Trophoblast cell (in vitro differentiated cells and primary cell): ENCODE measurements at regions not wholly inside any gene's neighbourhood (a gene's known extent, or its start where the extent isn't known, plus 50 kb on each side); places are given as distances from the start of the nearest gene placed in this dataset.
A peak's percentile ranks its signal among the peaks of the same experiment; 100 is the strongest.

Source experiments
- DNase-seq, 2 donors: peaks; one replicate each; pipeline ENCODE4 v3.0.0-alpha.2; 2016
- H2AFZ ChIP-seq: 2 replicates; pipeline ENCODE4 v1.6.1; 2013; ENCODE audit warnings: low read length, moderate library complexity, mild to moderate bottlenecking; ENCODE audit not compliant: insufficient read depth, poor library complexity
- H2AK5ac ChIP-seq: 2 replicates; pipeline ENCODE4 v1.6.1; 2013; ENCODE audit warnings: mild to moderate bottlenecking, low read length
- H2BK120ac ChIP-seq: 2 replicates; pipeline ENCODE4 v1.6.1; 2013; ENCODE audit warnings: low read length, mild to moderate bottlenecking, moderate library complexity; ENCODE audit not compliant: insufficient read depth, poor library complexity
- H2BK12ac ChIP-seq: 2 replicates; pipeline ENCODE4 v1.6.1; 2013; ENCODE audit warnings: mild to moderate bottlenecking, low read length, moderate library complexity
- H2BK5ac ChIP-seq: 2 replicates; pipeline ENCODE4 v1.6.1; 2013; ENCODE audit warnings: low read length, low read depth, moderate library complexity, mild to moderate bottlenecking; ENCODE audit not compliant: poor library complexity
- H3K14ac ChIP-seq: 2 replicates; pipeline ENCODE4 v1.6.1; 2013; ENCODE audit warnings: mild to moderate bottlenecking, low read length
- H3K18ac ChIP-seq: 2 replicates; pipeline ENCODE4 v1.6.1; 2013; ENCODE audit warnings: mild to moderate bottlenecking, low read length
- H3K23ac ChIP-seq: 2 replicates; pipeline ENCODE4 v1.6.1; 2013; ENCODE audit warnings: low read length
- H3K27ac ChIP-seq: 2 replicates; pipeline ENCODE4 v1.5.1; 2013; ENCODE audit warnings: low read depth, mild to moderate bottlenecking, inconsistent platforms, low read length, moderate library complexity
- H3K27me3 ChIP-seq: 2 replicates; pipeline ENCODE4 v1.6.1; 2013; ENCODE audit warnings: inconsistent platforms, mild to moderate bottlenecking, low read length, moderate library complexity; ENCODE audit not compliant: insufficient read depth
- H3K36me3 ChIP-seq, 2 experiments: 1 replicate in 1 of 2; 2 replicates in 1 of 2; pipeline ENCODE4 v1.6.1; 2013; ENCODE audit warnings: low read length in 2 of 2, mild to moderate bottlenecking in 2 of 2, moderate library complexity in 1 of 2; ENCODE audit not compliant: insufficient read depth in 2 of 2, control insufficient read depth in 1 of 2
- H3K4ac ChIP-seq: 2 replicates; pipeline ENCODE4 v1.6.1; 2013; ENCODE audit warnings: low read depth, mild to moderate bottlenecking, low read length, moderate library complexity
- H3K4me1 ChIP-seq, 2 experiments: 1 replicate in 1 of 2; 2 replicates in 1 of 2; pipeline ENCODE4 v1.6.1; 2013; ENCODE audit warnings: low read length in 2 of 2, mild to moderate bottlenecking in 2 of 2, moderate library complexity in 1 of 2; ENCODE audit not compliant: insufficient read depth in 2 of 2, control insufficient read depth in 1 of 2
- H3K4me2 ChIP-seq: 2 replicates; pipeline ENCODE4 v1.6.1; 2013; ENCODE audit warnings: inconsistent platforms, mild to moderate bottlenecking, low read length, moderate library complexity
- H3K4me3 ChIP-seq: 2 replicates; pipeline ENCODE4 v1.5.1; 2013; ENCODE audit warnings: mild to moderate bottlenecking, low read depth, low read length, inconsistent platforms
- H3K79me1 ChIP-seq: one replicate; pipeline ENCODE4 v1.6.1; 2013; ENCODE audit warnings: low read length
- H3K79me2 ChIP-seq: 2 replicates; pipeline ENCODE4 v1.6.1; 2013; ENCODE audit warnings: low read length, mild to moderate bottlenecking; ENCODE audit not compliant: control insufficient read depth, insufficient read depth, poor library complexity
- H3K9ac ChIP-seq: 2 replicates; pipeline ENCODE4 v1.6.1; 2013; ENCODE audit warnings: mild to moderate bottlenecking, low read length
- H3K9me3 ChIP-seq: 2 replicates; pipeline ENCODE4 v1.6.1; 2013; ENCODE audit warnings: low read depth, mild to moderate bottlenecking, control low read depth, inconsistent platforms, low read length; ENCODE audit not compliant: insufficient read depth
- H4K12ac ChIP-seq: 2 replicates; pipeline ENCODE4 v1.6.1; 2013; ENCODE audit warnings: low read depth, mild to moderate bottlenecking, low read length, moderate library complexity
- H4K8ac ChIP-seq: 2 replicates; pipeline ENCODE4 v1.6.1; 2013; ENCODE audit warnings: low read depth, mild to moderate bottlenecking, low read length, moderate library complexity
- H4K91ac ChIP-seq: one replicate; pipeline ENCODE4 v1.6.1; 2013; ENCODE audit warnings: low read depth, mild to moderate bottlenecking, low read length, moderate library complexity
- WGBS: extraction: QIAGEN DNeasy Blood & Tissue Kit; methylation state at CpG from one replicate; pipeline ENCODE4 v1.1.7; 2013; ENCODE audit warnings: missing lambda C conversion rate; ENCODE audit not compliant: insufficient read length, insufficient coverage; ENCODE audit errors: extremely low coverage; 5-methylcytosine and 5-hydroxymethylcytosine counted together

DNA sequence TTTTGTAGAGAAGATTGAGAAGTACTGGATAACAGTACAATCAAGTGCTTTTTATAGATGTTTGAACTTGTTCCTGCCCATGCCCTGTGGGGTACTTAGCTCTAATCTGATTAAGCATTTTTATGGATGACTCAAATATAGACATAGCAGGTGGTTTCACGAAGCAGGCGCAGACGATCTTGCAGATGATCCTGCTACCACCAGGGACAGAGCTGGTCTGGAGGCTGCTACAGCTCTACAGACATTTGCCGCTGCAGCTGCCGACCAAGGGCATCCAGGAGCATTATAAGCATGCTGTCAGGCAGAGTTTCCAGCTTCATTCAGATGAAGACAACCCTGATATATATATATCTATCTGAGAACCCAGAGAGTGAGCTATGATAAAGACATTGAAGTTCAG, 650.4 kb downstream of the NXPH1 start:
- H4K91ac ChIP-seq: no peak overlapping the region
- WGBS: no CpG with 5 or more reads among the region's 5 CpGs

DNA sequence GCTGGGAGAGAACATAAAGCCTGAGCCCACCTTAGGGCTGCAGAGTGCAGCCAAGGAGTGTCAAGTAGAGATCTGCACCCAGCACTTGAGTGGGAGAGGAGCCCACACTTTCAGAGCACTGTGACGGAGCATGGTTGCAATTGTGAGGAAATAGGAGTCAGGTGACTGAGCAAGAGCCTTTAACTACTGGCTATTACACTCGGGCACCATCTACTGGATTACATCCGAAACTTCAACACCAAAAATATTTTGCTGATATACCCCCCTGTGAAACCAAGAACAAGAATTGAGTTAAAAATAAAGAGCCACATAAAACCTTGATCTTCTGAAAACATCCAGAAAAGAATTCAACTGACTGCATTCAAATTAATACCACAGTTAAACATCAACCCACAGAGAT, 657.9 kb downstream of the NXPH1 start:
- no peak overlapping the region for H3K4me2 ChIP-seq
- H3K79me2 ChIP-seq: no peaks in the 10 kb centered on the region
- H3K27me3 ChIP-seq: no peaks in the 10 kb centered on the region
- H2AK5ac ChIP-seq: no peak overlapping the region
- no peak overlapping the region for H3K18ac ChIP-seq
- no peak overlapping the region for H3K9ac ChIP-seq
- no peaks in the 10 kb centered on the region for H3K79me1 ChIP-seq
- H3K4me1 ChIP-seq: peaks cover 0 to 2% of the 10 kb centered on the region in 2 experiments
- no peak overlapping the region for H2BK120ac ChIP-seq
- H3K14ac ChIP-seq: no peak overlapping the region
- H3K23ac ChIP-seq: no peak overlapping the region
- H2AFZ ChIP-seq: no peak overlapping the region
- no CpG with 5 or more reads among the region's 3 CpGs for WGBS
- peak in 1 of 2 donors; percentile 6 for DNase-seq
- H3K4me3 ChIP-seq: no peak overlapping the region
- no peak overlapping the region for H4K8ac ChIP-seq
- H3K27ac ChIP-seq: no peak overlapping the region
- no peak overlapping the region for H2BK5ac ChIP-seq
- H2BK12ac ChIP-seq: no peak overlapping the region
- no peak overlapping the region for H4K12ac ChIP-seq
- no peaks in the 10 kb centered on the region for H3K9me3 ChIP-seq
- H3K4ac ChIP-seq: no peak overlapping the region
- no peak overlapping the region for H4K91ac ChIP-seq
- no peaks in the 10 kb centered on the region for H3K36me3 ChIP-seq

More for the DNA sequence above, 650.4 kb downstream of the NXPH1 start:
- Histone ChIP-seq H3K36me3 (no peaks in the 10 kb centered on the region), H3K4me2 (no peak overlapping the region), H2BK120ac (no peak overlapping the region), H3K4me3 (no peak overlapping the region), H2BK5ac (no peak overlapping the region), H4K8ac (no peak overlapping the region), H3K79me2 (no peaks in the 10 kb centered on the region), H3K4ac (no peak overlapping the region), H3K23ac (no peak overlapping the region), H3K79me1 (no peaks in the 10 kb centered on the region), H3K4me1 (no peaks in the 10 kb centered on the region), H4K12ac (no peak overlapping the region), H3K9ac (no peak overlapping the region), H2AFZ (no peak overlapping the region), H3K27ac (no peak overlapping the region), H3K9me3 (peaks cover 2% of the 10 kb centered on the region), H3K18ac (no peak overlapping the region), H2BK12ac (no peak overlapping the region), H2AK5ac (no peak overlapping the region), H3K14ac (no peak overlapping the region), H3K27me3 (no peaks in the 10 kb centered on the region)
- DNase-seq: no peak

DNA sequence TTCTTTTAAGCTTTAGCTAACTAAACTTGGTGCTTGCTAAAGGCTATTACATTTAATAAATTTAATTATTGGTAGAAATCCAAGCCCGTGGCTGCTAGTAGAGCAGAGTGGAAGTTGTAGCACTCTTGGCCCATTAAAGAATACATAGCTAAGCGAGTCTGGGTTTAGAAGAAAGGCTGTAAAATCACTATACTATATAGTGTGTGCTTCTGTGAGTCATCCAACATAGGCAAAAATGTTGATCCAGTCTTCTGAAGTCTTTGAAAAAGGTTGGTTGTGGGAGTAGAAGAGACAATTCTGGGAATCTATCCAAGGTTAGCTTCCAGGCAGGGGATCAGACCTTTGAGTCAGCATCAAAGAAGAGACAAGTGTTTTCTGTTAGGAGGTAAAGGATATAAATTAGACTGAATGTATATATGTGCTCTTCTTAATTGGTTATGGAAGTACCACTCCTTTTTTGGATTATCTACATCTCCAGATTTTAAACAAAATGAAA, 664.2 kb downstream of the NXPH1 start:
- Histone ChIP-seq H3K36me3 (no peaks in the 10 kb centered on the region), H2AFZ (no peak overlapping the region), H3K27ac (no peak overlapping the region), H3K9ac (no peak overlapping the region), H2BK120ac (no peak overlapping the region), H3K27me3 (no peaks in the 10 kb centered on the region), H3K4ac (no peak overlapping the region), H2BK12ac (no peak overlapping the region), H4K12ac (no peak overlapping the region), H4K8ac (no peak overlapping the region), H4K91ac (no peak overlapping the region), H3K4me2 (no peak overlapping the region), H2AK5ac (no peak overlapping the region), H3K4me1 (no peaks in the 10 kb centered on the region), H2BK5ac (no peak overlapping the region), H3K14ac (no peak overlapping the region), H3K79me2 (no peaks in the 10 kb centered on the region), H3K79me1 (no peaks in the 10 kb centered on the region), H3K4me3 (no peak overlapping the region), H3K23ac (no peak overlapping the region), H3K18ac (no peak overlapping the region), H3K9me3 (no peaks in the 10 kb centered on the region)
- no CpG with 5 or more reads among the region's 2 CpGs for WGBS
- no peak for DNase-seq

DNA sequence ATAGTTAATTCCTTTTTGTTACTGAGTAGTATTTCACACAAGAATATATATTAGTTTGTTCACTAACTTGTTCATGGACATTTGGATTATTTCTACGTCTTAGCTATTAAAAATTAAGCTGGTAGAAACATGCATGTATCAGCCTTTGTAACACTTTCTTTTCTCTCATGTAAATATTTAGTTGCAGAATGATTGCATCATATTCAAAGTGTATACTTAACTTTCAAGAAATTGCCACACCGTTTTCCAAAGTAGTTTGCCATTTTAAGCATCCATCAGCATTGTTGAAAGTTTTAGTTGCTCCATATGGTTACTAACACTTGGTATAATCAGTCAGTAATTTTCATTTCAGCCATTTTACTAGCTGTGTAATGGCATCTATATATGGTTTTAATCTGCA, 666.9 kb downstream of the NXPH1 start:
- no peak overlapping the region for H4K8ac ChIP-seq
- H3K14ac ChIP-seq: no peak overlapping the region
- H3K4me1 ChIP-seq: no peaks in the 10 kb centered on the region
- H4K91ac ChIP-seq: no peak overlapping the region
- no peak overlapping the region for H3K27ac ChIP-seq
- no peaks in the 10 kb centered on the region for H3K79me2 ChIP-seq
- no peaks in the 10 kb centered on the region for H3K9me3 ChIP-seq
- H3K27me3 ChIP-seq: no peaks in the 10 kb centered on the region
- no CpG with 5 or more reads among the region's 2 CpGs for WGBS
- H3K4ac ChIP-seq: no peak overlapping the region
- no peak overlapping the region for H3K23ac ChIP-seq
- H3K9ac ChIP-seq: no peak overlapping the region
- H3K79me1 ChIP-seq: no peaks in the 10 kb centered on the region
- H2BK5ac ChIP-seq: no peak overlapping the region
- H2AK5ac ChIP-seq: no peak overlapping the region
- no peaks in the 10 kb centered on the region for H3K36me3 ChIP-seq
- no peak overlapping the region for H2AFZ ChIP-seq
- no peak for DNase-seq
- no peak overlapping the region for H3K18ac ChIP-seq
- H4K12ac ChIP-seq: no peak overlapping the region
- no peak overlapping the region for H3K4me2 ChIP-seq
- no peak overlapping the region for H2BK120ac ChIP-seq
- H3K4me3 ChIP-seq: no peak overlapping the region
- no peak overlapping the region for H2BK12ac ChIP-seq
